Astrocyte (in vitro differentiated cells and primary cell): ENCODE measurements at regions not wholly inside any gene's neighbourhood (a gene's known extent, or its start where the extent isn't known, plus 50 kb on each side); places are given as distances from the start of the nearest gene placed in this dataset.

Source experiments
- DNase-seq: peaks from one replicate; pipeline ENCODE4 v3.0.0-alpha.2; 2010; ENCODE audit warnings: low read depth
- FAIRE-seq: peaks from 2 replicates; lab custom pipeline; 2011; peaks lifted over from hg19 to GRCh38; lab: Jason Lieb, UNC
- H2AFZ ChIP-seq: 2 replicates; pipeline ENCODE4 v1.6.0; 2012; ENCODE audit warnings: low read depth, low read length, inconsistent platforms
- H3K27ac ChIP-seq: 2 replicates; pipeline ENCODE4 v1.5.1; 2011; ENCODE audit warnings: low read depth, low read length, inconsistent platforms
- H3K27me3 ChIP-seq: 2 replicates; pipeline ENCODE4 v1.6.0; 2011; ENCODE audit warnings: low read length, inconsistent platforms; ENCODE audit not compliant: insufficient read depth
- H3K36me3 ChIP-seq: 2 replicates; pipeline ENCODE4 v1.5.1; 2011; ENCODE audit warnings: low read length, inconsistent platforms; ENCODE audit not compliant: insufficient read depth
- H3K4me1 ChIP-seq: 2 replicates; pipeline ENCODE4 v1.5.1; 2011; ENCODE audit warnings: low read length, inconsistent platforms; ENCODE audit not compliant: insufficient read depth
- H3K4me2 ChIP-seq: 2 replicates; pipeline ENCODE4 v1.6.0; 2012; ENCODE audit warnings: low read length, inconsistent platforms
- H3K4me3 ChIP-seq: 2 replicates; pipeline ENCODE4 v1.5.1; 2011; ENCODE audit warnings: low read depth, mild to moderate bottlenecking, low read length, inconsistent platforms; ENCODE audit not compliant: insufficient read depth
- H3K79me2 ChIP-seq: 2 replicates; pipeline ENCODE4 v1.6.0; 2012; ENCODE audit warnings: mild to moderate bottlenecking, low read length, inconsistent platforms; ENCODE audit not compliant: insufficient read depth
- H3K9ac ChIP-seq: 2 replicates; pipeline ENCODE4 v1.6.0; 2012; ENCODE audit warnings: mild to moderate bottlenecking, low read length, inconsistent platforms
- H3K9me3 ChIP-seq: 2 replicates; pipeline ENCODE4 v1.5.1; 2012; ENCODE audit warnings: low read depth, mild to moderate bottlenecking, low read length, inconsistent platforms; ENCODE audit not compliant: insufficient read depth
- H4K20me1 ChIP-seq: 2 replicates; pipeline ENCODE4 v1.6.0; 2012; ENCODE audit warnings: low read length, inconsistent platforms; ENCODE audit not compliant: insufficient read depth
- H3K27ac Mint-ChIP-seq: one replicate; pipeline ENCODE4 v1.8.0; 2021; ENCODE audit warnings: mild to moderate bottlenecking, mixed read lengths; ENCODE audit not compliant: unreplicated experiment
- H3K27me3 Mint-ChIP-seq: one replicate; pipeline ENCODE4 v1.8.0; 2021; ENCODE audit warnings: low read depth, mixed read lengths; ENCODE audit not compliant: unreplicated experiment
- H3K36me3 Mint-ChIP-seq: one replicate; pipeline ENCODE4 v1.8.0; 2021; ENCODE audit warnings: low read depth, mixed read lengths; ENCODE audit not compliant: unreplicated experiment
- H3K4me1 Mint-ChIP-seq: one replicate; pipeline ENCODE4 v1.8.0; 2021; ENCODE audit warnings: low read depth, mixed read lengths; ENCODE audit not compliant: unreplicated experiment
- H3K4me3 Mint-ChIP-seq: one replicate; pipeline ENCODE4 v1.8.0; 2021; ENCODE audit warnings: mild to moderate bottlenecking, moderate library complexity, mixed read lengths; ENCODE audit not compliant: unreplicated experiment
- H3K9me3 Mint-ChIP-seq: one replicate; pipeline ENCODE4 v1.8.0; 2021; ENCODE audit warnings: mild to moderate bottlenecking, mixed read lengths; ENCODE audit not compliant: unreplicated experiment
- CTCF ChIP-seq: IDR thresholded peaks from 2 replicates; pipeline ENCODE4 v1.5.1; 2011; ENCODE audit warnings: low read depth, mild to moderate bottlenecking, inconsistent platforms, low read length, moderate library complexity; ENCODE audit not compliant: insufficient read depth
- EZH2 ChIP-seq: IDR thresholded peaks from 2 replicates; pipeline ENCODE4 v1.6.1; 2012; ENCODE audit warnings: mild to moderate bottlenecking, low read length, inconsistent platforms; ENCODE audit not compliant: insufficient read depth

- H3K4me1 ChIP-seq: peaks cover 26% of the 10 kb centered on the region
- no peaks in the 10 kb centered on the region for H3K27me3 ChIP-seq
- DNase-seq: peak; percentile 97
- no peaks in the 10 kb centered on the region for H3K79me2 ChIP-seq
- no peak for TF ChIP-seq CTCF
- TF ChIP-seq EZH2: no peak
- peak overlapping the region; percentile 77 for H3K4me2 ChIP-seq
- peak overlapping the region; percentile 72 for H3K9ac ChIP-seq
- H3K27ac Mint-ChIP-seq: peak overlapping the region; percentile 91
- H3K4me3 Mint-ChIP-seq: peak overlapping the region; percentile 9
- no peak overlapping the region for H3K4me3 ChIP-seq
- no peaks in the 10 kb centered on the region for H3K9me3 ChIP-seq
- H3K27ac ChIP-seq: peak overlapping the region; percentile 98
- H3K4me1 Mint-ChIP-seq: peaks cover 46% of the 10 kb centered on the region
- peak; percentile 100 for FAIRE-seq
- H3K36me3 Mint-ChIP-seq: no peaks in the 10 kb centered on the region
- H3K36me3 ChIP-seq: no peaks in the 10 kb centered on the region
- no peaks in the 10 kb centered on the region for H4K20me1 ChIP-seq
- H3K9me3 Mint-ChIP-seq: no peaks in the 10 kb centered on the region
- H3K27me3 Mint-ChIP-seq: no peaks in the 10 kb centered on the region
- no peak overlapping the region for H2AFZ ChIP-seq
These were observed 147.0 kb upstream of the RASA1 start for GRCh38 chr5:87120518-87121303.

GRCh38 chr5:87121304-87122150, 146.2 kb upstream of the RASA1 start:
- Histone ChIP-seq H3K9me3 (no peaks in the 10 kb centered on the region), H3K4me3 (no peak overlapping the region), H3K4me1 (peaks cover 28% of the 10 kb centered on the region), H3K4me2 (peak overlapping the region; percentile 77), H3K36me3 (no peaks in the 10 kb centered on the region), H3K27me3 (no peaks in the 10 kb centered on the region), H3K79me2 (no peaks in the 10 kb centered on the region), H4K20me1 (no peaks in the 10 kb centered on the region), H3K9ac (peak overlapping the region; percentile 72), H2AFZ (no peak overlapping the region), H3K27ac (peak overlapping the region; percentile 98)
- TF ChIP-seq EZH2 (no peak), CTCF (no peak)
- H3K27ac Mint-ChIP-seq: peak overlapping the region; percentile 91
- peak; percentile 92 for DNase-seq
- no peak overlapping the region for H3K4me3 Mint-ChIP-seq
- no peaks in the 10 kb centered on the region for H3K36me3 Mint-ChIP-seq
- H3K27me3 Mint-ChIP-seq: no peaks in the 10 kb centered on the region
- no peaks in the 10 kb centered on the region for H3K9me3 Mint-ChIP-seq
- FAIRE-seq: peak; percentile 99
- H3K4me1 Mint-ChIP-seq: peaks cover 46% of the 10 kb centered on the region
